Sigmoid colon (tissue), 3 donors: ENCODE measurements at regions not wholly inside any gene's neighbourhood (a gene's known extent, or its start where the extent isn't known, plus 50 kb on each side); places are given as distances from the start of the nearest gene placed in this dataset.

Experiments
- CTCF ChIP-seq, 4 experiments: fragments of 450-650 bp in 3 of 4; fragments of 200-600 bp in 1 of 4; IDR thresholded peaks; one replicate each; pipeline ENCODE4 v1.5.1; 2016 to 2019; ENCODE audit warnings: antibody characterized with exemption in 4 of 4, mild to moderate bottlenecking in 3 of 4, moderate library complexity in 2 of 4
- POLR2A ChIP-seq, 2 donors: fragments of 450-650 bp; IDR thresholded peaks; one replicate each; pipeline ENCODE4 v1.6.1; 2016; ENCODE audit warnings: antibody characterized with exemption in 2 of 2, mild to moderate bottlenecking in 2 of 2, moderate library complexity in 2 of 2

DNA sequence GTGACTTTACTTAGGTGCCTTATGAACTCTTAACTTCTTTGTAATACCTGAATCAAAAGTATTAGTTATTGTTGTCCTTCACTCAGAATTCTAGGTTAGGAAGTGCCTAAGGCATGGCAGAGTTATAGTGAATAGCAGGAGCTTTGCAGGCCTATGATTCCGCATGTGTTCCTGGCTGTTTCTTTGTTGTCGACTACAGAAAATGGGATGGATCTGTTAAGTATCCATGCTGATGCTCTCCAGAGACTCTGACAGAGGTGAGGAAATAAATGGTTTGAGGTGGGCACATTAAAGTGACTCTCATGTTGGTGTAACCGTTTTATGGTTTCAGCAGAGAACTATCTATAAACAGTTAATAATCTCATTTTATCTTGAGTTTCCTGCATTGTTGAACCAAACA is 1601.3 kb downstream of the PCDH7 start:
- TF ChIP-seq POLR2A (IDR thresholded peaks at IDR 0.05) (no peak), CTCF (IDR thresholded peaks at IDR 0.05) (no peak)
